Upper lobe of right lung (tissue), 1 donor: ENCODE measurements at regions not wholly inside any gene's neighbourhood (a gene's known extent, or its start where the extent isn't known, plus 50 kb on each side); places are given as distances from the start of the nearest gene placed in this dataset.

Experiments
- ATAC-seq: fragments of 200-7000 bp; cut with Tn5 transposase; one replicate; pipeline ENCODE4 v1.9.1; 2020; ENCODE audit warnings: mild to moderate bottlenecking, moderate library complexity
- DNase-seq: peaks from one replicate; pipeline ENCODE4 v3.0.0-alpha.2; 2020
- H3K27ac ChIP-seq: fragments of 200-600 bp; one replicate; pipeline ENCODE4 v1.8.0; 2022
- H3K27me3 ChIP-seq: fragments of 200-600 bp; one replicate; pipeline ENCODE4 v1.8.0; 2022; ENCODE audit warnings: mild to moderate bottlenecking
- H3K36me3 ChIP-seq: fragments of 200-600 bp; one replicate; pipeline ENCODE4 v1.8.0; 2022
- H3K4me1 ChIP-seq: fragments of 200-600 bp; one replicate; pipeline ENCODE4 v1.8.0; 2022
- H3K4me3 ChIP-seq: fragments of 200-600 bp; one replicate; pipeline ENCODE4 v1.8.0; 2022; ENCODE audit warnings: mild to moderate bottlenecking
- H3K9me3 ChIP-seq: fragments of 200-600 bp; one replicate; pipeline ENCODE4 v1.8.0; 2022
- CTCF ChIP-seq: fragments of 200-600 bp; IDR thresholded peaks from one replicate; pipeline ENCODE4 v1.8.0; 2022; ENCODE audit warnings: antibody characterized with exemption
- intact Hi-C: fragments of 100-400 bp; cut with DNase I; formaldehyde crosslinking; loops from one replicate; pipeline ENCODE4 v1.11.0; 2022
- donor health status: DM: no; HTN: yes; CAD: no; lungs with severe emphysema.

- no peak for DNase-seq
- intact Hi-C loops = no loop called here
- no peaks in the 10 kb centered on the region for H3K9me3 ChIP-seq
- H3K4me1 ChIP-seq = no peaks in the 10 kb centered on the region
- no peak for TF ChIP-seq CTCF
- no peak for ATAC-seq
- no peaks in the 10 kb centered on the region for H3K36me3 ChIP-seq
- H3K27me3 ChIP-seq = no peaks in the 10 kb centered on the region
- no peak overlapping the region for H3K27ac ChIP-seq
- H3K4me3 ChIP-seq = no peak overlapping the region
Measured at GRCh38 chr11:115920841-115921480, 416.7 kb upstream of the CADM1 start.

GRCh38 chr11:115920092-115920461 is 415.9 kb upstream of the CADM1 start:
- H3K4me3 ChIP-seq = no peak overlapping the region
- ATAC-seq = no peak
- no peaks in the 10 kb centered on the region for H3K36me3 ChIP-seq
- no peaks in the 10 kb centered on the region for H3K27me3 ChIP-seq
- DNase-seq = no peak
- no peak for TF ChIP-seq CTCF
- H3K4me1 ChIP-seq = no peaks in the 10 kb centered on the region
- no peaks in the 10 kb centered on the region for H3K9me3 ChIP-seq
- intact Hi-C loops = no loop called here
- no peak overlapping the region for H3K27ac ChIP-seq

DNA sequence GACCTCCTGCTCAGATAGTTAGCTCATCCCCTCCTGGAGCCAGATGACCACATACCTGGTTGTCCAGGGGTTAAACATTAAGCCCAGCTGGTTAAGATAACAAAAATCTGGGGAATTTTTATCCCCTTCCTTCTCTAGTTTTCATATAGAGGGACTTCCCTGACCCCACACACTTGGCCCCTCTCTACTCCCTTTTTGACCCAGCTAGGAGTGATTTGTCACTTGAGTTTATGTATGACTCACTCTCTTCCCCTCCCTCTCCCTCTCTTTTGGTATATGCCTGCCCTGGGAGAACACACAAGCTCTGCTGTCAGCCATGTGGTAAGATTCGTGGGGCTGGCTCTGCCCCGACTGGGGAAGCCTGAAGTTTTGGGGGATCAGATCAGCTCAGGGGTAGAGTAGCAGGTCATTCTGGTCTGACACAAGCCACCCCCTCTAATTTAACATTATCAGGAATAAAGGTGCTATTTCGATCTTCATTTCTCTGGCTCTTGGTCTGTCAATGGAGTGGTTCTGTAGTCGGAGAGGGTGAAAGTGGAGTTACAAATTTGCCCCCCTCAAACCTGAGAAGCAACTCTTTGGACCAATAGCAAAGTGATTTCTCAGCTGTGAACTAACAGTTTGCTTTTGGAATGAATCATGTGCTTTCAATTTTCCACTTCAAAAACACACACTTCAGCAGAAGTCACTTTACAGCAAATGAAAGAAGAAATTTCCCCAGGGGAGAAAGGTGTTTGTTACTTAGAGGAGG is 415.3 kb upstream of the CADM1 start:
- H3K36me3 ChIP-seq = no peaks in the 10 kb centered on the region
- TF ChIP-seq CTCF = no peak
- no peak overlapping the region for H3K4me3 ChIP-seq
- DNase-seq (no peak), ATAC-seq (peak; percentile 73)
- H3K27ac ChIP-seq = no peak overlapping the region
- no peaks in the 10 kb centered on the region for H3K9me3 ChIP-seq
- H3K4me1 ChIP-seq = no peaks in the 10 kb centered on the region
- H3K27me3 ChIP-seq = no peaks in the 10 kb centered on the region
- intact Hi-C loops = no loop called here

- ATAC-seq (no peak), DNase-seq (no peak)
- Histone ChIP-seq H3K27ac (no peak overlapping the region), H3K4me3 (no peak overlapping the region), H3K27me3 (no peaks in the 10 kb centered on the region), H3K4me1 (no peaks in the 10 kb centered on the region), H3K9me3 (no peaks in the 10 kb centered on the region), H3K36me3 (no peaks in the 10 kb centered on the region)
- intact Hi-C loops = no loop called here
- TF ChIP-seq CTCF = no peak
Measured at GRCh38 chr11:115918576-115918975, 414.4 kb upstream of the CADM1 start.

- Histone ChIP-seq H3K36me3 (no peaks in the 10 kb centered on the region), H3K27ac (no peak overlapping the region), H3K4me1 (no peaks in the 10 kb centered on the region), H3K27me3 (no peaks in the 10 kb centered on the region), H3K4me3 (no peak overlapping the region), H3K9me3 (no peaks in the 10 kb centered on the region)
- no peak for TF ChIP-seq CTCF
- ATAC-seq (peak; percentile 65), DNase-seq (peak; percentile 72)
- intact Hi-C loops = no loop called here
Measured at GRCh38 chr11:115916608-115917007, 412.4 kb upstream of the CADM1 start.
